ENCODE measurements at regions not wholly inside any gene's neighbourhood (a gene's known extent, or its start where the extent isn't known, plus 50 kb on each side); places are given as distances from the start of the nearest gene placed in this dataset.
"Not testable (repeated sequence)": the region's sequence is repeated elsewhere in the genome, so short reads cannot be mapped to it uniquely, and the experiment has no call there.

DNA sequence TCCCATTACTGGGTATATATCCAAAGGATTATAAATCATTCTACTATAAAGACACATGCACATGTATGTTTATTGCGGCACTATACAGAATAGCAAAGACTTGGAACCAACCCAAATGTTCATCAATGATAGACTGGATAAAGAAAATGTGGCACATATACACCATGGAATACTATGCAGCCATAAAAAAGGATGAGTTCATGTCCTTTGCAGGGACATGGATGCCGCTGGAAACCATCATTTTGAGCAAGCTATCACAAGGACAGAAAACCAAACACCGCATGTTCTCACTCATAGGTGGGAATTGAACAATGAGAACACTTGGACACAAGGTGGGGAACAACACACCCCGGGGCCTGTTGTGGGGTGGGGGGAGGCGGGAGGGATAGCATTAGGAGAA lies 57.0 kb upstream of the NEUROD1 start:
- H3K27me3 ChIP-seq (replicated peaks; ENCODE audit: insufficient read depth); H2AFZ ChIP-seq; H3K79me2 ChIP-seq (ENCODE audit: insufficient read depth); H3K9ac ChIP-seq; in situ Hi-C loops (cut with MboI); H3K9me3 ChIP-seq (ENCODE audit: low read depth); H3F3A ChIP-seq (ENCODE audit: insufficient read depth); H3K4me2 ChIP-seq (ENCODE audit: unreplicated experiment); H3K36me3 ChIP-seq (ENCODE audit: low read depth); H3K4me1 ChIP-seq (ENCODE audit: insufficient read depth); H3K27ac ChIP-seq; DNase-seq; H4K20me1 ChIP-seq (ENCODE audit: insufficient read depth); H3K4me3 ChIP-seq; H3K9me2 ChIP-seq (ENCODE audit: insufficient read depth): not testable (repeated sequence)
- WGBS, 2 experiments (ENCODE audit: low coverage in 1 of 2, low lambda C conversion rate in 2 of 2, missing lambda C conversion rate in 2 of 2) = 56 to 57% methylated on average over 5 of the region's 5 CpGs

DNA sequence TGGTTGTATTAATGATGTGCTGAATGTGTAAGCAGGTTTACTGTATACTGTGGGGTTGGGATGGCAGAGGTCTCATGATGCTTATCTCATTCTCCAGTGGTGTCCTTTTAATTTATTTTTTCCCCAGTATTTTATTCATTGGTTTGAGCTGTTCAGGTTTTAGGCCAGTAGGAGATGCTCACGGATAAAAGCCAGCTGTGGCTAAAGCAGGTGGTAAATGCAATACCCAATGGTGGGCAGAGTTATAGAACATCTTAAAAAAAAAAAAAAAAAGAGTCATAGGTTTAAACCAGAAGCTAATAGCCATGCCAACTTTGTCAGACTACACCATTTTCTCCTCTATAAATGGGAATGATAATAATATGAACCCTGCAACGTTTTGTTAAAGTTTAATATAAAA lies 57.8 kb upstream of the NEUROD1 start:
- Histone ChIP-seq H3K4me1 (ENCODE audit: insufficient read depth) (peaks cover 9% of the 10 kb centered on the region), H3K9me3 (ENCODE audit: low read depth) (no peaks in the 10 kb centered on the region), H3K79me2 (ENCODE audit: insufficient read depth) (no peaks in the 10 kb centered on the region), H4K20me1 (ENCODE audit: insufficient read depth) (no peaks in the 10 kb centered on the region), H3K9me2 (ENCODE audit: insufficient read depth) (no peaks in the 10 kb centered on the region), H3F3A (ENCODE audit: insufficient read depth) (no peaks in the 10 kb centered on the region), H3K4me2 (ENCODE audit: unreplicated experiment) (no peak overlapping the region), H3K27ac (no peak overlapping the region), H3K27me3 (replicated peaks; ENCODE audit: insufficient read depth) (no peaks in the 10 kb centered on the region), H3K36me3 (ENCODE audit: low read depth) (no peaks in the 10 kb centered on the region), H3K9ac (no peak overlapping the region), H3K4me3 (no peak overlapping the region), H2AFZ (no peak overlapping the region)
- no peak for TF ChIP-seq EZH2phosphoT487 (IDR thresholded peaks at IDR 0.05; ENCODE audit: insufficient read depth, low read depth)
- TF ChIP-seq EZH2 (IDR thresholded peaks at IDR 0.05; ENCODE audit: insufficient read depth, poor library complexity, severe bottlenecking) = no peak
- in situ Hi-C loops (cut with MboI) = no loop called here
- WGBS, 2 experiments (ENCODE audit: low coverage in 1 of 2, low lambda C conversion rate in 2 of 2, missing lambda C conversion rate in 2 of 2) = 1 to 9% methylated on average over 2 of the region's 2 CpGs
- DNase-seq = peak; percentile 20

DNA sequence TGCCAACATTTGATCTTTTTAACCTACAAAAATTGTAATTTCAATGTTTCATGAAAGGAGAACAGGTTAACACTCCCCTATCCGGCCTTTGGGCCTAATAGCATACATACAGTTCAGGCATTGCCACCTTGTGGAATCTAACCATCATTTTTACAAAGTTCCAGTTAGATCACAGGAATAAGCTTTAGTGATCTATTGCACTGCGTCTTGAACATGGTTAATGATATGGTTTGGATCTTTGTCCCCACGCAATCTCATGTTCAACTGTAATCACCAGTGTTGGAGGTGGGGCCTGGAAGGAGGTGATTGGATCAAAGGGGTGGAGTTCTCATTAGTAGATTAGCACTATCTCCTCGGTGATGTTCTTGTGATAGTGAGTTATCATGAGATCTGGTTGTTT lies 58.2 kb upstream of the NEUROD1 start:
- peaks cover 9% of the 10 kb centered on the region for H3K4me1 ChIP-seq (ENCODE audit: insufficient read depth)
- no peak for TF ChIP-seq EZH2phosphoT487 (IDR thresholded peaks at IDR 0.05; ENCODE audit: insufficient read depth, low read depth)
- TF ChIP-seq EZH2 (IDR thresholded peaks at IDR 0.05; ENCODE audit: insufficient read depth, poor library complexity, severe bottlenecking) = no peak
- no peaks in the 10 kb centered on the region for H3K27me3 ChIP-seq (replicated peaks; ENCODE audit: insufficient read depth)
- no peaks in the 10 kb centered on the region for H3K79me2 ChIP-seq (ENCODE audit: insufficient read depth)
- H3K4me3 ChIP-seq = no peak overlapping the region
- in situ Hi-C loops (cut with MboI) = no loop called here
- no peak overlapping the region for H3K9ac ChIP-seq
- 77 to 79% methylated on average over 4 of the region's 4 CpGs for WGBS, 2 experiments (ENCODE audit: low coverage in 1 of 2, low lambda C conversion rate in 2 of 2, missing lambda C conversion rate in 2 of 2)
- no peaks in the 10 kb centered on the region for H4K20me1 ChIP-seq (ENCODE audit: insufficient read depth)
- H3K9me3 ChIP-seq (ENCODE audit: low read depth) = no peaks in the 10 kb centered on the region
- H3K4me2 ChIP-seq (ENCODE audit: unreplicated experiment) = no peak overlapping the region
- H2AFZ ChIP-seq = no peak overlapping the region
- no peaks in the 10 kb centered on the region for H3F3A ChIP-seq (ENCODE audit: insufficient read depth)
- DNase-seq = no peak
- no peaks in the 10 kb centered on the region for H3K36me3 ChIP-seq (ENCODE audit: low read depth)
- no peaks in the 10 kb centered on the region for H3K9me2 ChIP-seq (ENCODE audit: insufficient read depth)
- no peak overlapping the region for H3K27ac ChIP-seq

DNA sequence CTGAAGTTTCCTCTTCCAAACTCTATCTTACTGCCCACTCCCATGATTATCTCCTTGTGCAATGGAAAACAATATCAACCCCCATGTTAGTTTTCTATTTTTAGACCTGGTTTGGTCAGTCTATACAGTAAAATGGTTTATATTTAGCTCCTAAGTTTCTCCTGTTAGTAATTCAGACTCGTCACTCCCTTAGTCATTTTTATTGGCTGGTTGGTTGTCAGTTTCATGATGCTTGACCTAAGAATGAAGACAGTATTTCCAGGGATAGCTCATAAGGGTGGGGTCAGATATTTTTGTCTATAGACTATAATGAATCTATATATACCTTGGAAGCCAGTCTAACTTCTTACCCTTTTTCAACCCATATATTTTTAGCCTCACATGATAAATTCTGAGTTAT lies 61.4 kb upstream of the NEUROD1 start:
- H2AFZ ChIP-seq = no peak overlapping the region
- 5 to 9% methylated on average over 1 of the region's 1 CpG for WGBS, 2 experiments (ENCODE audit: low coverage in 1 of 2, low lambda C conversion rate in 2 of 2, missing lambda C conversion rate in 2 of 2)

DNA sequence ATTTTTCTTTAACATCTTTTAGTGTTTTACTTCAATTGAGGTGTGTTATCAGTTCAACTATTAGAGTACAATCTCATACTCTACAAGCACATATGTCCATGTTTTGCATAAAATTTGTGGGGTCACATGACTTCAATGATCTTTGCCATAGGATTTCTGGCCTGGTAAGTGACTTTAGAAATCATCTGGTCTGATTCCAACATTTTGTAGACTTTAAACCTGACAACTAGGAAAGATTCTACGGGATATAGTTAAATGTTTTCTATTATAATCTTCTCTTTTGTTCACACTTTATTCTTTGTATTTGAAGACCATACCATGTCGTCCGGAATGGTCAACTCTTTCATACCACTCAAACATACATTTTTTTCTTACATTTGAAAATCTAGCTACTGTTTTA lies 62.0 kb upstream of the NEUROD1 start:
- H3K4me1 ChIP-seq (ENCODE audit: insufficient read depth) = peaks cover 9% of the 10 kb centered on the region
- no peak overlapping the region for H3K9ac ChIP-seq
- H3K79me2 ChIP-seq (ENCODE audit: insufficient read depth) = no peaks in the 10 kb centered on the region
- TF ChIP-seq EZH2phosphoT487 (IDR thresholded peaks at IDR 0.05; ENCODE audit: insufficient read depth, low read depth) = no peak
- no peak for TF ChIP-seq EZH2 (IDR thresholded peaks at IDR 0.05; ENCODE audit: insufficient read depth, poor library complexity, severe bottlenecking)
- DNase-seq = peak; percentile 4
- H3K36me3 ChIP-seq (ENCODE audit: low read depth) = no peaks in the 10 kb centered on the region
- H3K9me2 ChIP-seq (ENCODE audit: insufficient read depth) = no peaks in the 10 kb centered on the region
- H2AFZ ChIP-seq = peak overlapping the region; percentile 65
- H3F3A ChIP-seq (ENCODE audit: insufficient read depth) = no peaks in the 10 kb centered on the region
- WGBS, 2 experiments (ENCODE audit: low coverage in 1 of 2, low lambda C conversion rate in 2 of 2, missing lambda C conversion rate in 2 of 2) = 46 to 53% methylated on average over 3 of the region's 3 CpGs
- no peaks in the 10 kb centered on the region for H3K27me3 ChIP-seq (replicated peaks; ENCODE audit: insufficient read depth)
- no peak overlapping the region for H3K4me3 ChIP-seq
- no peaks in the 10 kb centered on the region for H4K20me1 ChIP-seq (ENCODE audit: insufficient read depth)
- no peaks in the 10 kb centered on the region for H3K9me3 ChIP-seq (ENCODE audit: low read depth)
- no peak overlapping the region for H3K4me2 ChIP-seq (ENCODE audit: unreplicated experiment)
- H3K27ac ChIP-seq = no peak overlapping the region
- in situ Hi-C loops (cut with MboI) = loop anchor here (10.0 kb wide), 1 partner anchor 332 kb away; no protein-coding TSS in a partner anchor

More for the DNA sequence above, 61.4 kb upstream of the NEUROD1 start:
- in situ Hi-C loops (cut with MboI) = loop anchor here (10.0 kb wide), 1 partner anchor 333 kb away; no protein-coding TSS in a partner anchor
- Histone ChIP-seq H3K27me3 (replicated peaks; ENCODE audit: insufficient read depth) (no peaks in the 10 kb centered on the region), H3K9me3 (ENCODE audit: low read depth) (no peaks in the 10 kb centered on the region), H3K4me2 (ENCODE audit: unreplicated experiment) (no peak overlapping the region), H3K9ac (no peak overlapping the region), H3K27ac (no peak overlapping the region), H3K79me2 (ENCODE audit: insufficient read depth) (no peaks in the 10 kb centered on the region), H3F3A (ENCODE audit: insufficient read depth) (no peaks in the 10 kb centered on the region), H3K4me1 (ENCODE audit: insufficient read depth) (peaks cover 9% of the 10 kb centered on the region), H3K4me3 (no peak overlapping the region), H3K36me3 (ENCODE audit: low read depth) (no peaks in the 10 kb centered on the region), H4K20me1 (ENCODE audit: insufficient read depth) (no peaks in the 10 kb centered on the region), H3K9me2 (ENCODE audit: insufficient read depth) (no peaks in the 10 kb centered on the region)
- DNase-seq = peak; percentile 78
- TF ChIP-seq EZH2phosphoT487 (IDR thresholded peaks at IDR 0.05; ENCODE audit: insufficient read depth, low read depth) (no peak), EZH2 (IDR thresholded peaks at IDR 0.05; ENCODE audit: insufficient read depth, poor library complexity, severe bottlenecking) (no peak)

Data from GM23248 (cell line).